D721Med (cell line): ENCODE measurements at regions not wholly inside any gene's neighbourhood (a gene's known extent, or its start where the extent isn't known, plus 50 kb on each side); places are given as distances from the start of the nearest gene placed in this dataset.

ENCODE experiments used
- DNase-seq: peaks from one replicate; pipeline ENCODE4 v3.0.0; 2011; ENCODE audit warnings: low spot score; ENCODE audit not compliant: insufficient read length
- FAIRE-seq: peaks from 2 replicates; lab custom pipeline; 2011; peaks lifted over from hg19 to GRCh38; lab: Jason Lieb, UNC
- CTCF ChIP-seq: IDR thresholded peaks from 2 replicates; pipeline ENCODE4 v1.5.1; 2012; ENCODE audit warnings: mild to moderate bottlenecking, control low read depth; ENCODE audit not compliant: insufficient read depth; ENCODE audit errors: missing control alignments

GRCh38 chr4:167930166-167930565 lies 162.2 kb upstream of the ANXA10 start:
- no peak for DNase-seq
- no peak for FAIRE-seq
- no peak for TF ChIP-seq CTCF

GRCh38 chr4:167934216-167934615 lies 158.1 kb upstream of the ANXA10 start:
- no peak for FAIRE-seq
- no peak for TF ChIP-seq CTCF
- DNase-seq = no peak

- FAIRE-seq (no peak), DNase-seq (no peak)
- TF ChIP-seq CTCF = no peak
These were observed 152.3 kb upstream of the ANXA10 start for GRCh38 chr4:167939863-167940616.

- no peak for TF ChIP-seq CTCF
- DNase-seq (no peak), FAIRE-seq (no peak)
These were observed 148.3 kb upstream of the ANXA10 start for GRCh38 chr4:167943872-167944505.

- DNase-seq (no peak), FAIRE-seq (no peak)
- TF ChIP-seq CTCF = no peak
These were observed 147.6 kb upstream of the ANXA10 start for GRCh38 chr4:167944721-167945120.

- no peak for FAIRE-seq
- TF ChIP-seq CTCF = no peak
- no peak for DNase-seq
These were observed 137.3 kb upstream of the ANXA10 start for GRCh38 chr4:167955006-167955405.

- FAIRE-seq = no peak
- no peak for TF ChIP-seq CTCF
- no peak for DNase-seq
These were observed 135.7 kb upstream of the ANXA10 start for GRCh38 chr4:167956676-167957075.
